SW 1271 (cell line): ENCODE measurements at regions not wholly inside any gene's neighbourhood (a gene's known extent, or its start where the extent isn't known, plus 50 kb on each side); places are given as distances from the start of the nearest gene placed in this dataset.

Experiments
- DNase-seq, 2 experiments: peaks; one replicate each; lab custom pipeline; 2025; lab: John Stamatoyannopoulos, UW

DNA sequence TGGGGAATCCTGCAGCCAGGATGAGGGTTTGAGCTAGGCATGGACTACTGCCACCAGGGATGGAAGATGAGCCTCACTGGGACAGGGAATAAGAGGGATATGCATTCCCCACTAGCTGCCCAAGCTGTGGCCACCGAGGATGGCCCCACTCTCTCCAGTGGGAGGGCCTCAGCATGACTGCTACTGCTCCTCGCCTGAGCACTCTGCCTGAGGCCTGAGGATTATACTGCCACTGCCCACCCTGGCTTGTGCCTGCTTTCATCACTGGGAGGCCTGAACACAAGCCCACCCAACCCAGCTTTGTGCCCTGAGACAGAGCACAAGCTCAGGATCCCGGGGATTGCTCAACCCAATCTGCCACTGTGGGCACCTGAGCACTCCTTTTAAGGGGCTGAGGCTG lies 425.6 kb downstream of the RASEF start:
- no peak for DNase-seq

DNA sequence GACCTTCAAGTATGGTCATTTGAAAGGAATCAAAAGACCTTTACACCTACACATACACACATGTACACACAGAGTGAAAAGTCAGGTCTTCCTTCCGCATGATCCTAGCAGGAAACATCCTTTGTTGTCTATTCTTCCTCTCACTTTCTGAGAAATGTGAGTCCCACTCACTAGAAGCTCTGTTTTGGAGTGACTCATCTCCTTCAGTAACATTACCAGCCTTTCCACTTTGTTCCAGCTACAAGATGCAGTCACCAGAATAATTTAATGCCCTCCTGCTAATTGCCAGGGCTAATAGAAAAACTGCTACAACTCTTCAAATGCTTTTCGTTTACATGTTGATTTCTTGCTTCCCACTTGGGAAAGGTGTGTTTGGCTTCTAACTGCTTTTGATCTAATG lies 417.3 kb downstream of the RASEF start:
- DNase-seq = no peak

DNA sequence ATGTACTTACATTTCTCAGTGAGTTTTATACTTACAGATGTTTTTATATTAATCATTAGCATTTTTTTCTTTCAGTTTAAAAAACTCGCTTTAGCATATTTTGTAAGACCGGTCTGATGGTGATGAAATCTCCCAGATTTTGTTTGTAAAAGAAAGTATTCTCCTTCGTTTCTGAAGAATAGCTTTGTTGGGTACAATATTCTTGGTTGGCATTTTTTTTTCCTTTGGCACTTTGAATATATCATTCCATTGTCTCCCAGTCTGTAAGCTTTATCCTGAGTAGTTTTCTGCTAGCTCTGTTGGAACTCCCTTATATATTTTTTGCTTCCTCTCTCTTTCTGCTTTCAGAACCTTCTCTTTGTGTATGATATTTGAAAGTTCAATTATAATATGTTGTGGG lies 412.6 kb downstream of the RASEF start:
- no peak for DNase-seq

GRCh38 chr9:82651474-82651873 lies 411.5 kb downstream of the RASEF start:
- no peak for DNase-seq

GRCh38 chr9:82665324-82665723 lies 397.6 kb downstream of the RASEF start:
- DNase-seq = no peak

GRCh38 chr9:82668689-82669199 lies 394.2 kb downstream of the RASEF start:
- DNase-seq = no peak

- no peak for DNase-seq
Measured at GRCh38 chr9:82670000-82670399, 392.9 kb downstream of the RASEF start.

GRCh38 chr9:82670726-82671125 lies 392.2 kb downstream of the RASEF start:
- DNase-seq = no peak

- DNase-seq = no peak
Measured at GRCh38 chr9:82673201-82673600, 389.7 kb downstream of the RASEF start.

- DNase-seq = no peak
Measured at GRCh38 chr9:82673919-82674318, 389.0 kb downstream of the RASEF start.

DNA sequence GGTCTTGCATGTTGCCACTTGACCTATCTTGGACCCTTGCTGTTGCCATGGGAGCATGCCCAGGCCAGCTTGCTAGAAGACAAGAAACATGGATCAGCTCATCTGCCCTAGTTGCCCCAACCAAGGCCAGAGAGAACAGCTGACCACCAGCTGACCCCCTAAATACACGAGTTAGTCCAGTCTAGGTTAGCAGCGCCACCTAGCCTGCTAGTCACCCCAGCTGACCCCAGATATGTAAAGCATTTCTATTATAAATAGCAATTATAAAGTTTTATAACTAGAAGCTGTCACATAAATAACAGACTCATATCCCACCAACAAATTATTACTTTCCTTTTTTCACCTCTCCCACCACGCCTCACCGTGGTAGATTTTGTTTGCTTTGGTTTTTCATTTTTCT lies 387.8 kb downstream of the RASEF start:
- DNase-seq = no peak

DNA sequence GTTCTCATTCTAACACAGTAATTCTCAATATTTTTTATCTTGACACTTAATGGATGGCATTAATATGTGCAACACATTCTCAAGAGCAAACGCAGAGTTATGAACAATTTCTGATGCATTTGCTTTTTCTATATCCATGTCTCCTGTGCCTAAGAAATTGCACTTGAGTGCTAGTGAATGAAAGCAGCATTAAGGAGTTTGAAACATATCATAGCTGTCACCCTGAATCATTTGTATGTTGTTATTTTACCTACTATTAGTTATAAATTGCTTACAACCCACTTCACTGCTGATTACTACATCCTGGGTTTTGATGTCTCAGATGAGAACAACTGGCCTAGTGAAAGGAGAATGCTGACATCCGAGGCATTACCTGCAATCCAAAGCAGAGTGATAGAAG lies 387.3 kb downstream of the RASEF start:
- DNase-seq = no peak

DNA sequence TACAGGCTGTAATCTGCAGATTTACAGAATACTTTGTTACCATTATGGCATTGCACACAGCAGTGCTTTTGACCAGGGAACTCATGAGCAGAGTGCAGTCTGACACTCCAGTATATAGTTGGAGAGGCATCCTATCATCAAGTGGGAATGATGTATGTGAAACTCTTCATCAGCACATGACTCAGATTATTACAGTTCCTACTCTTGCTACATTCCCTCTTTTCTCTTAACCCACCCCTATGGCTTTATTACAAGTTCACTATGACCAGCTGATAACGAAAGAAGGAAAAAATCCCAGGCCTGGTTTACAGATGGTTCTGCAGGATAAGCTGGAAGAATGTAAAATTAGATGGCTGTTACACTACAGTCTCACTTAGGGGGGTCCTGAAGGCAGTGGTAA lies 385.9 kb downstream of the RASEF start:
- no peak for DNase-seq

DNA sequence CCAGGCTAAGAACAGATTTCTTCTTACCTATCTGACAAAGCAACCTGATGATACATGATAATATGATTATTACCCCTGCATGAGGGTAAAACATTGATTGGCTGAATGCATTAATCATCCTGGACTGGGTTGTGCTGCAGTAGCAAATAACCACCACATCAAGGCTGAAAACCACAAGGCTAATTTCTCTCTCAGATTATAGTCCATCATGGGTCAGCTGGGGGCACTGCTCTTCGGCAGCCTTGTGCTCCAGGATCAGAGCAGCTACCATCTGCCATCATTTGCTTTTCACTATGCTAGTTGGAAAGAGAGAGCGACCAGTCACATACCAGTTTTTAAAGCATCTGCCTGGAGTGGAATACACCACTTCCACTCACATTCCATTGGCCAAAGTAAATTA lies 383.5 kb downstream of the RASEF start:
- no peak for DNase-seq

DNA sequence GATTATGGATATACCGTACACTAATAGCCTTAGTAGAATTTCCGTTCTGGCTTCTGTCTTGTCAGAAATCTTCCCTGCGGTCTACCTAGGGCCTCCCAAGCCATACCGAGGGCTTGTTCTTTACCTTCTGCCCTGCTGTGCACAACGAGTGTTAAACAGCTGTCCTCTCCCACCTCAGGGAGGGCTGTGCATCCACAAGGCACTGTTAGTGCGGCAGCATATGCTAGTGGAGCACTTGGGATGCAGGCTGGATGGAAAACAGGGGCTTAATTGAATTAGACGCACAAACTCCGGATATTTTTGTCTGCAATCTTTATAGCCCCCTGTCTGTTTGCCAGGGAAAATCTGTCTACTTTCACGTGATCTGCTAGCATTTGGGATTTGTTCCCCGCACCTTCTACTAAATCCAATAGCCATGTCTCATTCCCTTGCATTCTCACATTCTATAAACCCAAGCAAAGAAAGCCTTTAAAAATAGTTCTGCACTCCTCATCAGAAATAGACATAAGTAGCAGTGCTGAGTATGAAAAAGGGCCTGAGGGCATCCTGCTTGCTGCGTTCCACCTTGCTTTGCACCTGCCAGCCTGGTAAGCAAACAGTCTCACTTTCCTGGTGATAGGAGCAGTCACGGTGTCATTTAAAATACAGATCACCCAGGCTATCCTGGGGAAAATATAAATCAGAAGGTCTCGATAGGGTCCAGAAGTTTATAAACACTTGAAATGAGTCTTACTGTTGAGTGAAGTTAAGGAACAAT lies 382.6 kb downstream of the RASEF start:
- no peak for DNase-seq

- DNase-seq = no peak
Measured at GRCh38 chr9:82681809-82682208, 381.1 kb downstream of the RASEF start.

DNA sequence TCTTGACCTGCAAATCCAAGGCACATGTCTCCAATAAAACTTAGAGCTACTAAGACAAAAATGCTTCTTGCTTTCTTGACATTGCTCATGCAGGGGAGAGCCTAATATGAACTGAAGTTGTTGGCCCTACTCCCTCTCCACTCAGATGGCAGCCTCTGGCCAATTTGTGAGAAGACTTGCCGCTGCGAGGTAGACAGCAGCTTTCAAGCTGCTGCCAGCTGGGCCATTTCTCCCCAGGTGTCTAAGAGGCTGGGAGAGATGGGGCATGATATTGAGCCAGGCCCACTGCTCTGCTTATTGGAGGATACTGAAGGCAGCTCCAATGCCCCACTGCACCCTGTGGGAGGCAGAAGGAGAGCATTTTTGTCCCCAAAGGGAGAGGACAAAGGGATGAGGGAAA lies 380.5 kb downstream of the RASEF start:
- no peak for DNase-seq

DNA sequence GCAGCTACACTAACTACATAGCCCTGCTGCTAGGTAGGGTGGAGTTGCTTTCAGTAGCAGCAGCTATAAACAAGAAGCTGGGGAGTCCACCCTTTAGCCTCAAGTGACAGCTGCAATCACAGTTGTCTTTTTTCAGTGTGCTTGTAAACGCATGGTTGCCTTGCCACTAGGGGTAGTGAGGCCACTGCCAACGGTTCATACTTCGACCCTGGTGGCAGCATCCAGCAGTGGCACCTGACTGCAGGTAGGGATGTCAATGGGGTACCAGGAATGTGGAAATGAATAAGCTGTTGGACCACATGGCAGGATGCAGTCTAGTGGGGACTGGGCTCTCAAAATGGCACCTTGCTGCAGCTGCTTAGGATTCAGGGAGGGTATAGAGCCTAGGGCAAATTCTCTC lies 367.2 kb downstream of the RASEF start:
- DNase-seq = no peak

DNA sequence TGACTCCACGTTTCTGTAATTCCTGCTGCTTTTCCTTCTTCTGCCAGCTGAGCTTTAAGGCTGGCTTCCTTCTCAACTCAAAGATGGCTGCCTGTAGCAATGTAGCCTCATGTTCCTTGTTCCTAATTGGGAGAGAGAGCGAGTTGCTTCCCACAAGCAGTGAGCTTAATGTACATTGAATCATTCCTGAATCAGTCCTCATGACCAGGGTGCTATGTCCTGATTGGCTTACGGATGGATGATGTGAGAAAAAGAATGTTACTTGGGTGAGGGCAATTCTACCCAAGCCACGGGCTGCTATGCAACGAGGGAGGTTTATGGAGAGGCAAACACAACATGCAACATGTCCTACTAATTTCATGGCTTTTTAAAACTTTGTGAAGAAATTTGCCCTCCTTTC lies 356.2 kb downstream of the RASEF start:
- no peak for DNase-seq

DNA sequence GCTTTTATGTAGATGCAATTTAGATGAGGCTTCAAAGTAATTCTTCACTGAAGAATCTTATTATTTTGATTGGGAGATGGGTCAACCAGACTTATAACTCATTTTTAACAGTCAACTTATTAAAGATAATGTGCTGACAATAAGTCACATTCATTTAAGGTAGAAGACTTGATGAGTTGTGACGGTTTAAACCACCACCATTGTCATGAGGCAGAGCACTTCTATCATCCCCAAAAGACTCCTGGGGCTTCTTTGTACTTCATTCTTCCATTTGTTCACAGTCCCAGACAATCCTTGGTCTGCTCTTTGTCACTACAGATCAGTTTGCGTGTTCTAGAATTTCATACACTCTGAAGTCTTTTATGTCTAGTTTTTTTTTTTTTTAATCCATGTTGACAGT lies 346.1 kb downstream of the RASEF start:
- no peak for DNase-seq

DNA sequence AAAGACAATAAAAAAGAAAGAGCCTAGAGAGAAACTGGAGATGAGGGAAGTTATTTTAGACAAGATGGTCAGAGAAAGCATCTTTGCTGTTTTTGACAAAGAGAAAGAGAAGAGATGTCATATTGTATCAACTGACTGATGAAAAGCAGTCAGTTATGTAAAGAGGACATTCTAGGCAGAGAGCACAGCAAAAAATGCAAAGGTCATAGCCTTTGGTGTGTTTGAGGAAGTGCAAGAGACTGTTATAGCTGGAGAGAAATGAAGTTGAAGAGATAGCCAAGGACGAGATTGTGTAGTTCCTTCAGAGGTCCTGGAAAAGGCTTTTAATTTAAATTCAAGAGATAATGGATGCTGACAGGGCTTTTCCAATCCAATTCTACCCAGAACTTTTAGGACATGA lies 342.4 kb downstream of the RASEF start:
- no peak for DNase-seq

GRCh38 chr9:82721593-82721992 lies 341.3 kb downstream of the RASEF start:
- no peak for DNase-seq

GRCh38 chr9:82722051-82722450 lies 340.9 kb downstream of the RASEF start:
- no peak for DNase-seq

DNA sequence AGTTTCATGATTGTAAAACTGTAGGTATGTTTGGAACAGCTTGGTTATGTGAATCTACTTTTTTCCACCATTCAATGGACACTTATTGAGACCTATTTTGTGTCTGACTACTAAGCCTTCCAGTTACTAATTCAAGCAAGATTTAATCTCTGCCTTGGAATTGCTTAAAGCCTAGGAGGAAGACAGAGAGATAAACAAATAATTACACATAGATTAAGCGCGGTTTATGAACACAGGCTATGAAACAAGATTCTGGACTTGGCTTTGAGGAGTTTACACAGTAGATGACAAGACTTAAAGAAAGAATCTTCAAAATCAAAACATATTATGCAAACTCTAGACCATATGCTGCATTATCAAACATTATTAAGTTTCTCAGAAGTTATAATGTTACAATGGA lies 340.4 kb downstream of the RASEF start:
- DNase-seq = no peak
